ENCODE measurements at regions not wholly inside any gene's neighbourhood (a gene's known extent, or its start where the extent isn't known, plus 50 kb on each side); places are given as distances from the start of the nearest gene placed in this dataset.

GRCh38 chr2:183868707-183869106 lies 729.6 kb upstream of the ZNF804A start:
- TF ChIP-seq CHD2 (IDR thresholded peaks at IDR 0.05; ENCODE audit: low read length, partially characterized antibody) (no peak), TCF12 (IDR thresholded peaks at IDR 0.05) (peak; percentile 54), TAF1 (IDR thresholded peaks at IDR 0.05; ENCODE audit: borderline replicate concordance, low read depth, low read length) (no peak), EP300 (IDR thresholded peaks at IDR 0.05; ENCODE audit: borderline replicate concordance in 1 of 2, low read depth in 1 of 2, low read length in 1 of 2) (peak in 1 of 2 experiments; percentile 33; a peak in 1 of 4 replicates), NFIC (IDR thresholded peaks at IDR 0.05; ENCODE audit: borderline replicate concordance) (peak; percentile 59; the same call in 1 of the 2 replicates), GABPA (IDR thresholded peaks at IDR 0.05; ENCODE audit: low read depth) (no peak), EZH2phosphoT487 (IDR thresholded peaks at IDR 0.05; ENCODE audit: borderline replicate concordance, low read depth) (no peak), FOSL2 (IDR thresholded peaks at IDR 0.05; ENCODE audit: borderline replicate concordance, low read depth) (peak; percentile 71), MEF2A (IDR thresholded peaks at IDR 0.05; ENCODE audit: borderline replicate concordance, low read depth) (peak; percentile 61; the same call in 1 of the 2 replicates), MXI1 (IDR thresholded peaks at IDR 0.05; ENCODE audit: low read depth, low read length) (no peak), FOXJ3 (CRISPR knock-in tag; IDR thresholded peaks at IDR 0.05) (no peak), GATA2 (CRISPR knock-in tag; IDR thresholded peaks at IDR 0.05) (no peak), POLR2AphosphoS5 (IDR thresholded peaks at IDR 0.05; ENCODE audit: low read depth, low read length) (no peak), SMC3 (IDR thresholded peaks at IDR 0.05; ENCODE audit: low read depth, low read length) (no peak), JUND (IDR thresholded peaks at IDR 0.05) (peak; percentile 56; the same call in 1 of the 2 replicates), TEAD4 (IDR thresholded peaks at IDR 0.05; ENCODE audit: borderline replicate concordance, insufficient read depth) (peak; percentile 31; the same call in 1 of the 2 replicates), PBX3 (IDR thresholded peaks at IDR 0.05) (peak; percentile 65)
- TF ChIP-seq, protein P1, sequence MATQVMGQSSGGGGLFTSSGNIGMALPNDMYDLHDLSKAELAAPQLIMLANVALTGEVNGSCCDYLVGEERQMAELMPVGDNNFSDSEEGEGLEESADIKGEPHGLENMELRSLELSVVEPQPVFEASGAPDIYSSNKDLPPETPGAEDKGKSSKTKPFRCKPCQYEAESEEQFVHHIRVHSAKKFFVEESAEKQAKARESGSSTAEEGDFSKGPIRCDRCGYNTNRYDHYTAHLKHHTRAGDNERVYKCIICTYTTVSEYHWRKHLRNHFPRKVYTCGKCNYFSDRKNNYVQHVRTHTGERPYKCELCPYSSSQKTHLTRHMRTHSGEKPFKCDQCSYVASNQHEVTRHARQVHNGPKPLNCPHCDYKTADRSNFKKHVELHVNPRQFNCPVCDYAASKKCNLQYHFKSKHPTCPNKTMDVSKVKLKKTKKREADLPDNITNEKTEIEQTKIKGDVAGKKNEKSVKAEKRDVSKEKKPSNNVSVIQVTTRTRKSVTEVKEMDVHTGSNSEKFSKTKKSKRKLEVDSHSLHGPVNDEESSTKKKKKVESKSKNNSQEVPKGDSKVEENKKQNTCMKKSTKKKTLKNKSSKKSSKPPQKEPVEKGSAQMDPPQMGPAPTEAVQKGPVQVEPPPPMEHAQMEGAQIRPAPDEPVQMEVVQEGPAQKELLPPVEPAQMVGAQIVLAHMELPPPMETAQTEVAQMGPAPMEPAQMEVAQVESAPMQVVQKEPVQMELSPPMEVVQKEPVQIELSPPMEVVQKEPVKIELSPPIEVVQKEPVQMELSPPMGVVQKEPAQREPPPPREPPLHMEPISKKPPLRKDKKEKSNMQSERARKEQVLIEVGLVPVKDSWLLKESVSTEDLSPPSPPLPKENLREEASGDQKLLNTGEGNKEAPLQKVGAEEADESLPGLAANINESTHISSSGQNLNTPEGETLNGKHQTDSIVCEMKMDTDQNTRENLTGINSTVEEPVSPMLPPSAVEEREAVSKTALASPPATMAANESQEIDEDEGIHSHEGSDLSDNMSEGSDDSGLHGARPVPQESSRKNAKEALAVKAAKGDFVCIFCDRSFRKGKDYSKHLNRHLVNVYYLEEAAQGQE (IDR thresholded peaks at IDR 0.05; ENCODE audit: low read depth, low read length): no peak

More at GRCh38 chr2:183868707-183869106, 729.6 kb upstream of the ZNF804A start:
- Histone ChIP-seq H3F3A (replicated peaks; ENCODE audit: insufficient read depth) (peaks cover 4% of the 10 kb centered on the region), H3K79me2 (ENCODE audit: insufficient read depth) (no peaks in the 10 kb centered on the region), H3K36me3 (replicated peaks in 1 of 2; ENCODE audit: control insufficient read depth in 1 of 2, insufficient read depth in 2 of 2, low read length in 1 of 2) (no peaks in the 10 kb centered on the region), H2AFZ (ENCODE audit: low read depth) (no peak overlapping the region), H3K9ac (no peak overlapping the region), H3K27ac (ENCODE audit: low read depth in 2 of 2, low read length in 1 of 2) (peak overlapping the region; percentile 47 to 57; a peak in 3 of 4 replicates), H3K27me3 (ENCODE audit: insufficient read depth) (no peaks in the 10 kb centered on the region), H4K20me1 (ENCODE audit: insufficient read depth) (no peaks in the 10 kb centered on the region), H3K4me2 (0 out of 2 replicates have a peak overlapping the region, but pooled peaks have one; percentile 12), H3K9me3 (no peaks in the 10 kb centered on the region), H3K4me3 (ENCODE audit: low read depth in 2 of 2, low read length in 1 of 2) (no peak overlapping the region), H3K9me2 (no peaks in the 10 kb centered on the region), H3K4me1 (ENCODE audit: control insufficient read depth in 1 of 2, insufficient read depth in 2 of 2, low read depth in 1 of 2, low read length in 1 of 2) (peaks cover 0 to 3% of the 10 kb centered on the region in 2 experiments; a peak in 2 of 4 replicates)
- no peak for DNase-seq
- WGBS (ENCODE audit: low lambda C conversion rate): 3% methylated on average over 1 of the region's 1 CpG
- POLR2A ChIA-PET: no interaction called here
- CTCF ChIA-PET: no interaction called here

All from SK-N-SH (cell line).